ENCODE measurements at regions not wholly inside any gene's neighbourhood (a gene's known extent, or its start where the extent isn't known, plus 50 kb on each side); places are given as distances from the start of the nearest gene placed in this dataset.

- no peaks in the 10 kb centered on the region for H3K9me3 ChIP-seq (ENCODE audit: control insufficient read depth, insufficient read depth, low read depth, low read length)
- no peak overlapping the region for H3K27ac ChIP-seq (ENCODE audit: extremely low read depth, low read depth, low read length)
- ChIA-PET CTCF (interaction anchor here (0.7 kb wide), 1 partner anchor 7 kb away, joined by 4 read pairs; no protein-coding TSS in a partner anchor), POLR2A (no interaction called here)
- H3K36me3 ChIP-seq (ENCODE audit: control insufficient read depth in 2 of 2, insufficient read depth in 1 of 2, low read length in 2 of 2), result no peaks in the 10 kb centered on the region
- H3K4me1 ChIP-seq (ENCODE audit: control insufficient read depth, insufficient read depth, low read length), result peaks cover 25% of the 10 kb centered on the region
- H3K4me3 ChIP-seq (ENCODE audit: low read depth, low read length), result no peak overlapping the region
- no peak for TF ChIP-seq ZNF555 (tag by site-specific recombination; conservative IDR thresholded peaks at IDR 0.05)
- no peak for TF ChIP-seq ZNF24 (tag by site-specific recombination; IDR thresholded peaks at IDR 0.05)
- peak; percentile 33; the same call in 1 of the 2 replicates for TF ChIP-seq ZFHX2 (tag by site-specific recombination; conservative IDR thresholded peaks at IDR 0.05)
- TF ChIP-seq EGR2 (tag by site-specific recombination; IDR thresholded peaks at IDR 0.05; ENCODE audit: low read depth), result peak; percentile 38
- no peak for TF ChIP-seq ZNF791 (tag by site-specific recombination; IDR thresholded peaks at IDR 0.05)
These were observed 186.3 kb upstream of the HNRNPA3 start for GRCh38 chr2:177026253-177026652.

GRCh38 chr2:177026956-177027355, 185.6 kb upstream of the HNRNPA3 start:
- Histone ChIP-seq H3K4me3 (ENCODE audit: low read depth, low read length) (no peak overlapping the region), H3K27ac (ENCODE audit: extremely low read depth, low read depth, low read length) (no peak overlapping the region), H3K4me1 (ENCODE audit: control insufficient read depth, insufficient read depth, low read length) (peaks cover 19% of the 10 kb centered on the region), H3K36me3 (ENCODE audit: control insufficient read depth in 2 of 2, insufficient read depth in 1 of 2, low read length in 2 of 2) (no peaks in the 10 kb centered on the region), H3K9me3 (ENCODE audit: control insufficient read depth, insufficient read depth, low read depth, low read length) (no peaks in the 10 kb centered on the region)
- POLR2A ChIA-PET, result no interaction called here
- CTCF ChIA-PET, result interaction anchor here (0.7 kb wide), 2 partner anchors 8 to 45 kb away, joined by 3 to 4 read pairs; no protein-coding TSS in a partner anchor
- TF ChIP-seq ZNF24 (tag by site-specific recombination; IDR thresholded peaks at IDR 0.05), result no peak
- TF ChIP-seq MEIS1 (CRISPR knock-in tag; IDR thresholded peaks at IDR 0.05; ENCODE audit: borderline replicate concordance), result no peak
- no peak for TF ChIP-seq ZNF423 (tag by site-specific recombination; IDR thresholded peaks at IDR 0.05)
- TF ChIP-seq PBX3 (CRISPR knock-in tag; IDR thresholded peaks at IDR 0.05), result no peak
- no peak for TF ChIP-seq ZNF157 (tag by site-specific recombination; IDR thresholded peaks at IDR 0.05)
- TF ChIP-seq ZEB2 (tag by site-specific recombination; IDR thresholded peaks at IDR 0.05), result no peak
- TF ChIP-seq ZNF664 (tag by site-specific recombination; IDR thresholded peaks at IDR 0.05), result no peak
- no peak for TF ChIP-seq TSHZ1 (tag by site-specific recombination; IDR thresholded peaks at IDR 0.05; ENCODE audit: borderline replicate concordance)
- peak; percentile 78 for TF ChIP-seq BCL6B (tag by site-specific recombination; IDR thresholded peaks at IDR 0.05)
- TF ChIP-seq ZNF23 (tag by site-specific recombination; IDR thresholded peaks at IDR 0.05; ENCODE audit: borderline replicate concordance), result no peak
- TF ChIP-seq HOXC10 (CRISPR knock-in tag; IDR thresholded peaks at IDR 0.05), result no peak
- TF ChIP-seq ZNF530 (tag by site-specific recombination; IDR thresholded peaks at IDR 0.05; ENCODE audit: low read depth), result no peak
- peak; percentile 63; the same call in 1 of the 2 replicates for TF ChIP-seq FEZF1 (tag by site-specific recombination; IDR thresholded peaks at IDR 0.05)
- TF ChIP-seq HIC1 (tag by site-specific recombination; IDR thresholded peaks at IDR 0.05), result no peak
- no peak for TF ChIP-seq GLIS1 (tag by site-specific recombination; IDR thresholded peaks at IDR 0.05)
- no peak for TF ChIP-seq AEBP2 (tag by site-specific recombination; IDR thresholded peaks at IDR 0.05; ENCODE audit: borderline replicate concordance)
- TF ChIP-seq HOXD13 (CRISPR knock-in tag; IDR thresholded peaks at IDR 0.05; ENCODE audit: borderline replicate concordance), result no peak
- TF ChIP-seq ZNF521 (tag by site-specific recombination; IDR thresholded peaks at IDR 0.05), result no peak
- TF ChIP-seq ZNF221 (tag by site-specific recombination; IDR thresholded peaks at IDR 0.05; ENCODE audit: borderline replicate concordance), result no peak
- TF ChIP-seq ZSCAN5A (tag by site-specific recombination; IDR thresholded peaks at IDR 0.05), result no peak
- TF ChIP-seq OSR2 (tag by site-specific recombination; IDR thresholded peaks at IDR 0.05), result peak; percentile 54
